GM23338 (cell line): ENCODE measurements at regions not wholly inside any gene's neighbourhood (a gene's known extent, or its start where the extent isn't known, plus 50 kb on each side); places are given as distances from the start of the nearest gene placed in this dataset.

ENCODE experiments used
- ATAC-seq: fragments of 200-7000 bp; cut with Tn5 transposase; 3 replicates; pipeline ENCODE4 v1.9.1; 2020
- DNase-seq: peaks from one replicate; pipeline ENCODE4 v3.0.0-alpha.2; 2015; ENCODE audit warnings: low spot score
- H2AFZ ChIP-seq: fragments of 200-600 bp; sonication (generic); 2 replicates; pipeline ENCODE4 v1.8.0; 2016; ENCODE audit warnings: antibody characterized with exemption, mild to moderate bottlenecking, moderate library complexity
- H3F3A ChIP-seq: fragments of 200-600 bp; sonication (generic); replicated peaks from 2 replicates; pipeline ENCODE4 v1.8.0; 2017; ENCODE audit warnings: antibody characterized with exemption, mixed run types, low read depth
- H3K27ac ChIP-seq: fragments of 200-600 bp; sonication (generic); 2 replicates; pipeline ENCODE4 v1.6.1; 2016; ENCODE audit warnings: low read depth
- H3K27me3 ChIP-seq: fragments of 200-600 bp; sonication (generic); 2 replicates; pipeline ENCODE4 v1.8.0; 2016; ENCODE audit warnings: mild to moderate bottlenecking, mixed run types, moderate library complexity; ENCODE audit not compliant: insufficient read depth
- H3K36me3 ChIP-seq: fragments of 200-600 bp; sonication (generic); 2 replicates; pipeline ENCODE4 v1.8.0; 2016; ENCODE audit warnings: mild to moderate bottlenecking; ENCODE audit not compliant: insufficient read depth
- H3K4me1 ChIP-seq: fragments of 200-600 bp; sonication (generic); 2 replicates; pipeline ENCODE4 v1.8.0; 2016; ENCODE audit warnings: mild to moderate bottlenecking, moderate library complexity; ENCODE audit not compliant: insufficient read depth
- H3K4me2 ChIP-seq: fragments of 200-600 bp; sonication (generic); 2 replicates; pipeline ENCODE4 v1.7.1; 2017; ENCODE audit warnings: mixed run types
- H3K4me3 ChIP-seq: fragments of 200-600 bp; sonication (generic); 2 replicates; pipeline ENCODE4 v1.6.1; 2016; ENCODE audit warnings: mixed run types
- H3K79me2 ChIP-seq: fragments of 200-600 bp; sonication (generic); replicated peaks from 2 replicates; pipeline ENCODE4 v1.8.0; 2017; ENCODE audit warnings: mild to moderate bottlenecking; ENCODE audit not compliant: insufficient read depth
- H3K9me2 ChIP-seq: fragments of 200-600 bp; sonication (generic); 2 replicates; pipeline ENCODE4 v1.8.0; 2017; ENCODE audit not compliant: insufficient read depth
- H4K20me1 ChIP-seq: fragments of 200-600 bp; sonication (generic); replicated peaks from 2 replicates; pipeline ENCODE4 v1.8.0; 2017; ENCODE audit warnings: mild to moderate bottlenecking; ENCODE audit not compliant: insufficient read depth
- H3K27ac Mint-ChIP-seq: 2 replicates; pipeline ENCODE4 v1.8.0; 2020; ENCODE audit warnings: inconsistent platforms, mild to moderate bottlenecking, moderate library complexity, mixed read lengths
- H3K27me3 Mint-ChIP-seq: 3 replicates; pipeline ENCODE4 v1.8.0; 2022; ENCODE audit warnings: low read depth, mild to moderate bottlenecking, moderate library complexity, mixed read lengths, inconsistent platforms; ENCODE audit not compliant: insufficient read depth, poor library complexity
- H3K36me3 Mint-ChIP-seq: 3 replicates; pipeline ENCODE4 v1.8.0; 2021; ENCODE audit warnings: low read depth, mild to moderate bottlenecking, inconsistent platforms, moderate library complexity, mixed read lengths
- H3K4me1 Mint-ChIP-seq: 3 replicates; pipeline ENCODE4 v1.8.0; 2020; ENCODE audit warnings: mild to moderate bottlenecking, inconsistent platforms, mixed read lengths
- H3K4me3 Mint-ChIP-seq: 3 replicates; pipeline ENCODE4 v1.8.0; 2021; ENCODE audit warnings: moderate library complexity, mild to moderate bottlenecking, inconsistent platforms, mixed read lengths
- H3K9me3 Mint-ChIP-seq: 3 replicates; pipeline ENCODE4 v1.8.0; 2020; ENCODE audit warnings: moderate library complexity, mild to moderate bottlenecking, inconsistent platforms, mixed read lengths
- CREB1 ChIP-seq: fragments of 250-450 bp; sonication (Bioruptor Pico); IDR thresholded peaks from 2 replicates; pipeline ENCODE4 v1.5.0; 2020; ENCODE audit warnings: low read depth, mild to moderate bottlenecking, moderate library complexity
- EZH2 ChIP-seq: fragments of 200-600 bp; sonication (generic); IDR thresholded peaks from one replicate; pipeline ENCODE4 v1.8.0; 2017; ENCODE audit warnings: antibody characterized with exemption, mild to moderate bottlenecking, low read depth; ENCODE audit not compliant: unreplicated experiment
- EZH2phosphoT487 ChIP-seq: fragments of 200-600 bp; sonication (generic); IDR thresholded peaks from one replicate; pipeline ENCODE4 v1.8.1; 2018; ENCODE audit warnings: antibody characterized with exemption; ENCODE audit not compliant: unreplicated experiment
- JUNB ChIP-seq: IDR thresholded peaks from one replicate; pipeline ENCODE4 v1.6.1; 2016; ENCODE audit warnings: antibody characterized with exemption; ENCODE audit not compliant: unreplicated experiment
- NANOG ChIP-seq: IDR thresholded peaks from 2 replicates; pipeline ENCODE4 v1.6.1; 2016; ENCODE audit warnings: antibody characterized with exemption, borderline replicate concordance
- POLR2AphosphoS5 ChIP-seq: IDR thresholded peaks from 2 replicates; pipeline ENCODE4 v1.6.1; 2016; ENCODE audit warnings: antibody characterized with exemption, low read depth
- STAT1 ChIP-seq: IDR thresholded peaks from one replicate; pipeline ENCODE4 v1.6.1; 2016; ENCODE audit warnings: antibody characterized with exemption; ENCODE audit not compliant: unreplicated experiment
- ZNF114 ChIP-seq: fragments of 250-450 bp; sonication (Bioruptor Pico); IDR thresholded peaks from 2 replicates; pipeline ENCODE4 v1.5.0; 2020; ENCODE audit warnings: mild to moderate bottlenecking, moderate library complexity
- ZNF331 ChIP-seq: fragments of 250-450 bp; sonication (Bioruptor Pico); IDR thresholded peaks from 2 replicates; pipeline ENCODE4 v1.5.0; 2020; ENCODE audit warnings: low read depth, mild to moderate bottlenecking, moderate library complexity
- TF ChIP-seq, protein P1 (sequence below): IDR thresholded peaks from one replicate; pipeline ENCODE4 v1.6.1; 2018; ENCODE audit warnings: antibody characterized with exemption; ENCODE audit not compliant: unreplicated experiment
- TF ChIP-seq, protein P2 (sequence below): IDR thresholded peaks from 2 replicates; pipeline ENCODE4 v1.6.1; 2016; ENCODE audit warnings: antibody characterized with exemption
- TF ChIP-seq, protein P3 (sequence below): fragments of 250-450 bp; sonication (Bioruptor Pico); IDR thresholded peaks from 2 replicates; pipeline ENCODE4 v1.5.0; 2020; ENCODE audit warnings: mild to moderate bottlenecking, moderate library complexity
- TF ChIP-seq, protein P4 (sequence below), 2 experiments: fragments of 200-600 bp in 1 of 2; sonication (generic) in 1 of 2; conservative IDR thresholded peaks; 2 replicates each; pipeline versions ENCODE4 v1.5.1 to v1.6.1; 2016 to 2017; ENCODE audit warnings: antibody characterized with exemption in 2 of 2, low read depth in 2 of 2, mild to moderate bottlenecking in 2 of 2, moderate library complexity in 1 of 2

DNA sequence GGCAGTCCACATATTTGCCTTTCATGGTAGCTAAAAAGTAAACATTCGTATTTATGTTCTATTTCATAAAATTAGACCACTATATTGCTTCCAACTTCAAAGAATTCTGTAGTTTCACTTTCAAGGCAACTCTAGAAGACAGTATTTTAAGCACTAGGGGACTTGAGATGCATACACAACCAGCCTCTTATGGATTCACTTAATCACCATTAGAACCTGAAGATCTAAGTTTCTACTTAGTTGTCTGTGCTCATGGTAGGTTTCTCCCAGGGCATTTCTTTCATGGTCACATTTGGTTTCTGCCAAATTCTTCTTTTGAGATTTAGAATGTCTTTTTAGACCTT is 209.9 kb upstream of the HCCS start:
- no peak overlapping the region for H3K27ac Mint-ChIP-seq
- Histone ChIP-seq H3K79me2 (no peaks in the 10 kb centered on the region), H3K9me2 (no peaks in the 10 kb centered on the region), H3K4me3 (no peak overlapping the region), H4K20me1 (no peaks in the 10 kb centered on the region), H3K4me1 (no peaks in the 10 kb centered on the region), H3K27ac (no peak overlapping the region), H2AFZ (no peak overlapping the region), H3K36me3 (no peaks in the 10 kb centered on the region), H3F3A (no peaks in the 10 kb centered on the region), H3K4me2 (no peak overlapping the region), H3K27me3 (no peaks in the 10 kb centered on the region)
- H3K4me3 Mint-ChIP-seq, result no peak overlapping the region
- no peak for ATAC-seq
- H3K9me3 Mint-ChIP-seq, result no peaks in the 10 kb centered on the region
- no peaks in the 10 kb centered on the region for H3K4me1 Mint-ChIP-seq
- no peaks in the 10 kb centered on the region for H3K36me3 Mint-ChIP-seq
- no peak for DNase-seq
- no peaks in the 10 kb centered on the region for H3K27me3 Mint-ChIP-seq
- TF ChIP-seq, protein P1, sequence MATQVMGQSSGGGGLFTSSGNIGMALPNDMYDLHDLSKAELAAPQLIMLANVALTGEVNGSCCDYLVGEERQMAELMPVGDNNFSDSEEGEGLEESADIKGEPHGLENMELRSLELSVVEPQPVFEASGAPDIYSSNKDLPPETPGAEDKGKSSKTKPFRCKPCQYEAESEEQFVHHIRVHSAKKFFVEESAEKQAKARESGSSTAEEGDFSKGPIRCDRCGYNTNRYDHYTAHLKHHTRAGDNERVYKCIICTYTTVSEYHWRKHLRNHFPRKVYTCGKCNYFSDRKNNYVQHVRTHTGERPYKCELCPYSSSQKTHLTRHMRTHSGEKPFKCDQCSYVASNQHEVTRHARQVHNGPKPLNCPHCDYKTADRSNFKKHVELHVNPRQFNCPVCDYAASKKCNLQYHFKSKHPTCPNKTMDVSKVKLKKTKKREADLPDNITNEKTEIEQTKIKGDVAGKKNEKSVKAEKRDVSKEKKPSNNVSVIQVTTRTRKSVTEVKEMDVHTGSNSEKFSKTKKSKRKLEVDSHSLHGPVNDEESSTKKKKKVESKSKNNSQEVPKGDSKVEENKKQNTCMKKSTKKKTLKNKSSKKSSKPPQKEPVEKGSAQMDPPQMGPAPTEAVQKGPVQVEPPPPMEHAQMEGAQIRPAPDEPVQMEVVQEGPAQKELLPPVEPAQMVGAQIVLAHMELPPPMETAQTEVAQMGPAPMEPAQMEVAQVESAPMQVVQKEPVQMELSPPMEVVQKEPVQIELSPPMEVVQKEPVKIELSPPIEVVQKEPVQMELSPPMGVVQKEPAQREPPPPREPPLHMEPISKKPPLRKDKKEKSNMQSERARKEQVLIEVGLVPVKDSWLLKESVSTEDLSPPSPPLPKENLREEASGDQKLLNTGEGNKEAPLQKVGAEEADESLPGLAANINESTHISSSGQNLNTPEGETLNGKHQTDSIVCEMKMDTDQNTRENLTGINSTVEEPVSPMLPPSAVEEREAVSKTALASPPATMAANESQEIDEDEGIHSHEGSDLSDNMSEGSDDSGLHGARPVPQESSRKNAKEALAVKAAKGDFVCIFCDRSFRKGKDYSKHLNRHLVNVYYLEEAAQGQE, result no peak
- TF ChIP-seq EZH2phosphoT487, result no peak
- TF ChIP-seq, protein P2, sequence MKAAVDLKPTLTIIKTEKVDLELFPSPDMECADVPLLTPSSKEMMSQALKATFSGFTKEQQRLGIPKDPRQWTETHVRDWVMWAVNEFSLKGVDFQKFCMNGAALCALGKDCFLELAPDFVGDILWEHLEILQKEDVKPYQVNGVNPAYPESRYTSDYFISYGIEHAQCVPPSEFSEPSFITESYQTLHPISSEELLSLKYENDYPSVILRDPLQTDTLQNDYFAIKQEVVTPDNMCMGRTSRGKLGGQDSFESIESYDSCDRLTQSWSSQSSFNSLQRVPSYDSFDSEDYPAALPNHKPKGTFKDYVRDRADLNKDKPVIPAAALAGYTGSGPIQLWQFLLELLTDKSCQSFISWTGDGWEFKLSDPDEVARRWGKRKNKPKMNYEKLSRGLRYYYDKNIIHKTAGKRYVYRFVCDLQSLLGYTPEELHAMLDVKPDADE, result no peak
- TF ChIP-seq, protein P3, sequence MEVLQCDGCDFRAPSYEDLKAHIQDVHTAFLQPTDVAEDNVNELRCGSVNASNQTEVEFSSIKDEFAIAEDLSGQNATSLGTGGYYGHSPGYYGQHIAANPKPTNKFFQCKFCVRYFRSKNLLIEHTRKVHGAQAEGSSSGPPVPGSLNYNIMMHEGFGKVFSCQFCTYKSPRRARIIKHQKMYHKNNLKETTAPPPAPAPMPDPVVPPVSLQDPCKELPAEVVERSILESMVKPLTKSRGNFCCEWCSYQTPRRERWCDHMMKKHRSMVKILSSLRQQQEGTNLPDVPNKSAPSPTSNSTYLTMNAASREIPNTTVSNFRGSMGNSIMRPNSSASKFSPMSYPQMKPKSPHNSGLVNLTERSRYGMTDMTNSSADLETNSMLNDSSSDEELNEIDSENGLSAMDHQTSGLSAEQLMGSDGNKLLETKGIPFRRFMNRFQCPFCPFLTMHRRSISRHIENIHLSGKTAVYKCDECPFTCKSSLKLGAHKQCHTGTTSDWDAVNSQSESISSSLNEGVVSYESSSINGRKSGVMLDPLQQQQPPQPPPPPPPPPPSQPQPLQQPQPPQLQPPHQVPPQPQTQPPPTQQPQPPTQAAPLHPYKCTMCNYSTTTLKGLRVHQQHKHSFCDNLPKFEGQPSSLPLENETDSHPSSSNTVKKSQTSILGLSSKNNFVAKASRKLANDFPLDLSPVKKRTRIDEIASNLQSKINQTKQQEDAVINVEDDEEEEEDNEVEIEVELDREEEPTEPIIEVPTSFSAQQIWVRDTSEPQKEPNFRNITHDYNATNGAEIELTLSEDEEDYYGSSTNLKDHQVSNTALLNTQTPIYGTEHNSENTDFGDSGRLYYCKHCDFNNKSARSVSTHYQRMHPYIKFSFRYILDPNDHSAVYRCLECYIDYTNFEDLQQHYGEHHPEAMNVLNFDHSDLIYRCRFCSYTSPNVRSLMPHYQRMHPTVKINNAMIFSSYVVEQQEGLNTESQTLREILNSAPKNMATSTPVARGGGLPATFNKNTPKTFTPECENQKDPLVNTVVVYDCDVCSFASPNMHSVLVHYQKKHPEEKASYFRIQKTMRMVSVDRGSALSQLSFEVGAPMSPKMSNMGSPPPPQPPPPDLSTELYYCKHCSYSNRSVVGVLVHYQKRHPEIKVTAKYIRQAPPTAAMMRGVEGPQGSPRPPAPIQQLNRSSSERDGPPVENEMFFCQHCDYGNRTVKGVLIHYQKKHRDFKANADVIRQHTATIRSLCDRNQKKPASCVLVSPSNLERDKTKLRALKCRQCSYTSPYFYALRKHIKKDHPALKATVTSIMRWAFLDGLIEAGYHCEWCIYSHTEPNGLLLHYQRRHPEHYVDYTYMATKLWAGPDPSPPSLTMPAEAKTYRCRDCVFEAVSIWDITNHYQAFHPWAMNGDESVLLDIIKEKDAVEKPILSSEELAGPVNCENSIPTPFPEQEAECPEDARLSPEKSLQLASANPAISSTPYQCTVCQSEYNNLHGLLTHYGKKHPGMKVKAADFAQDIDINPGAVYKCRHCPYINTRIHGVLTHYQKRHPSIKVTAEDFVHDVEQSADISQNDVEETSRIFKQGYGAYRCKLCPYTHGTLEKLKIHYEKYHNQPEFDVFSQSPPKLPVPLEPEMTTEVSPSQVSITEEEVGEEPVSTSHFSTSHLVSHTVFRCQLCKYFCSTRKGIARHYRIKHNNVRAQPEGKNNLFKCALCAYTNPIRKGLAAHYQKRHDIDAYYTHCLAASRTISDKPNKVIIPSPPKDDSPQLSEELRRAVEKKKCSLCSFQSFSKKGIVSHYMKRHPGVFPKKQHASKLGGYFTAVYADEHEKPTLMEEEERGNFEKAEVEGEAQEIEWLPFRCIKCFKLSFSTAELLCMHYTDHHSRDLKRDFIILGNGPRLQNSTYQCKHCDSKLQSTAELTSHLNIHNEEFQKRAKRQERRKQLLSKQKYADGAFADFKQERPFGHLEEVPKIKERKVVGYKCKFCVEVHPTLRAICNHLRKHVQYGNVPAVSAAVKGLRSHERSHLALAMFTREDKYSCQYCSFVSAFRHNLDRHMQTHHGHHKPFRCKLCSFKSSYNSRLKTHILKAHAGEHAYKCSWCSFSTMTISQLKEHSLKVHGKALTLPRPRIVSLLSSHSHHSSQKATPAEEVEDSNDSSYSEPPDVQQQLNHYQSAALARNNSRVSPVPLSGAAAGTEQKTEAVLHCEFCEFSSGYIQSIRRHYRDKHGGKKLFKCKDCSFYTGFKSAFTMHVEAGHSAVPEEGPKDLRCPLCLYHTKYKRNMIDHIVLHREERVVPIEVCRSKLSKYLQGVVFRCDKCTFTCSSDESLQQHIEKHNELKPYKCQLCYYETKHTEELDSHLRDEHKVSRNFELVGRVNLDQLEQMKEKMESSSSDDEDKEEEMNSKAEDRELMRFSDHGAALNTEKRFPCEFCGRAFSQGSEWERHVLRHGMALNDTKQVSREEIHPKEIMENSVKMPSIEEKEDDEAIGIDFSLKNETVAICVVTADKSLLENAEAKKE, result no peak
- no peak for TF ChIP-seq NANOG
- TF ChIP-seq, protein P4, sequence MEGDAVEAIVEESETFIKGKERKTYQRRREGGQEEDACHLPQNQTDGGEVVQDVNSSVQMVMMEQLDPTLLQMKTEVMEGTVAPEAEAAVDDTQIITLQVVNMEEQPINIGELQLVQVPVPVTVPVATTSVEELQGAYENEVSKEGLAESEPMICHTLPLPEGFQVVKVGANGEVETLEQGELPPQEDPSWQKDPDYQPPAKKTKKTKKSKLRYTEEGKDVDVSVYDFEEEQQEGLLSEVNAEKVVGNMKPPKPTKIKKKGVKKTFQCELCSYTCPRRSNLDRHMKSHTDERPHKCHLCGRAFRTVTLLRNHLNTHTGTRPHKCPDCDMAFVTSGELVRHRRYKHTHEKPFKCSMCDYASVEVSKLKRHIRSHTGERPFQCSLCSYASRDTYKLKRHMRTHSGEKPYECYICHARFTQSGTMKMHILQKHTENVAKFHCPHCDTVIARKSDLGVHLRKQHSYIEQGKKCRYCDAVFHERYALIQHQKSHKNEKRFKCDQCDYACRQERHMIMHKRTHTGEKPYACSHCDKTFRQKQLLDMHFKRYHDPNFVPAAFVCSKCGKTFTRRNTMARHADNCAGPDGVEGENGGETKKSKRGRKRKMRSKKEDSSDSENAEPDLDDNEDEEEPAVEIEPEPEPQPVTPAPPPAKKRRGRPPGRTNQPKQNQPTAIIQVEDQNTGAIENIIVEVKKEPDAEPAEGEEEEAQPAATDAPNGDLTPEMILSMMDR (conservative IDR thresholded peaks at IDR 0.05; ENCODE audit: low read depth in 2 of 2), result no peak
- no peak for TF ChIP-seq POLR2AphosphoS5
- TF ChIP-seq EZH2, result no peak
- TF ChIP-seq JUNB, result no peak
- no peak for TF ChIP-seq STAT1
- TF ChIP-seq ZNF331, result no peak
- TF ChIP-seq ZNF114, result no peak
- TF ChIP-seq CREB1 (CRISPR knock-in tag), result no peak
